H1 (cell line): ENCODE measurements at regions not wholly inside any gene's neighbourhood (a gene's known extent, or its start where the extent isn't known, plus 50 kb on each side); places are given as distances from the start of the nearest gene placed in this dataset.

Source experiments
- GTF2F1 ChIP-seq: IDR thresholded peaks from 2 replicates; pipeline ENCODE4 v1.6.1; 2012; ENCODE audit warnings: low read depth, low read length, improper control_type of control experiment, borderline replicate concordance
- ZNF274 ChIP-seq: IDR thresholded peaks from 2 replicates; pipeline ENCODE4 v1.7.0; 2012; ENCODE audit warnings: low read length, borderline replicate concordance; ENCODE audit errors: extremely low read depth
- TF ChIP-seq, protein P1 (sequence below): IDR thresholded peaks from 2 replicates; pipeline ENCODE4 v1.6.1; 2011; ENCODE audit warnings: low read depth, mild to moderate bottlenecking, low read length; ENCODE audit not compliant: insufficient read depth

DNA sequence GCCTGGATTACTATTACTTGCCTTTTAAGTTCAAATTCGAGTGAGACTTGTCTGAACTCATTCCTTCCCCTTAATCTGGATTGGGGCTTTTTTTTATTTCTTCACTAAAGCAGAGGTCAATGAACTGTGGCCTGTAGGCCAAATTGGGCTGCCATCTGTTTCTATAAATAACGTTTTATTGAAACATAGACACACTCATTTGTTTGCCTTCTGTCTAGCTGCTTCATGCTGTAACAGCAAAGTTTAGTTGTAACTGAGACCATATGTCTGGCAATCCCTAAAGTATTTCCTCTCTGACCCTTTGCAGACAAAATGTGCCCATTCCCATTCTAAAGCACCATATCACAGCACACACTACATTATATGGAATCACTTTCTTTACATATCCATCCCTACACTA lies 207.9 kb upstream of the ISX start (continued):
- TF ChIP-seq GTF2F1: no peak
- TF ChIP-seq, protein P1, sequence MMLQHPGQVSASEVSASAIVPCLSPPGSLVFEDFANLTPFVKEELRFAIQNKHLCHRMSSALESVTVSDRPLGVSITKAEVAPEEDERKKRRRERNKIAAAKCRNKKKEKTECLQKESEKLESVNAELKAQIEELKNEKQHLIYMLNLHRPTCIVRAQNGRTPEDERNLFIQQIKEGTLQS: no peak
- TF ChIP-seq ZNF274: no peak
